T47D (cell line): ENCODE measurements at regions not wholly inside any gene's neighbourhood (a gene's known extent, or its start where the extent isn't known, plus 50 kb on each side); places are given as distances from the start of the nearest gene placed in this dataset.

Experiments used
- DNase-seq, 2 experiments: peaks; one replicate each; pipeline versions ENCODE4 v3.0.0 to v3.0.0-alpha.2; 2011 to 2012; ENCODE audit warnings: low read depth in 1 of 2, low spot score in 1 of 2
- JUND ChIP-seq: IDR thresholded peaks from 2 replicates; pipeline ENCODE4 v1.6.1; 2012; ENCODE audit warnings: low read depth
- in situ Hi-C: cut with HindIII; loops from 2 replicates; pipeline ENCODE4 v1.10.0; 2016; ENCODE audit warnings: low sequenced_read_pairs, low pct_unique_long_range_greater_than_20kb

GRCh38 chr5:10009802-10010201 lies 239.9 kb downstream of the ATPSCKMT start:
- DNase-seq = no peak
- no peak for TF ChIP-seq JUND
- in situ Hi-C loops = no loop called here

DNA sequence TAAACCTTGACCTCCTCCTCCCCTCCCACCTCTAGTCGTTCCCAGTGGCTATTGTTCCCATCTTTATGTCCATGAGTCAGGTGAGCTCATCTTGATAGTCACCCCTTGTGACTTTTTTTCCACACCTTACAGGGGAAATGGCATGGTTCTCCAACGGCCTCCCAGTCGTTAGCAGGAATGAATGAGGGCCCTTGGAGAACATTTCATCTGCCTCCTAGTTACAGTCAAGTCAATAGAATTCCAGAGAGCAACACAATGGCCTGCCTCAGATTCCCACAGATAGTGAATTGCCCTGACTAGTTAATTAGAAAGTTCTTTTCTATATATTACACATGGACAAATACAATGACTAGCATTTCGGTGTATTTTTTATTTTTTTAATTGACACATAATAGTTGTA lies 262.6 kb downstream of the ATPSCKMT start:
- no peak for TF ChIP-seq JUND
- in situ Hi-C loops = no loop called here
- DNase-seq = no peak

GRCh38 chr5:9977070-9977469 lies 272.6 kb downstream of the ATPSCKMT start:
- no peak for TF ChIP-seq JUND
- DNase-seq = no peak
- in situ Hi-C loops = no loop called here

DNA sequence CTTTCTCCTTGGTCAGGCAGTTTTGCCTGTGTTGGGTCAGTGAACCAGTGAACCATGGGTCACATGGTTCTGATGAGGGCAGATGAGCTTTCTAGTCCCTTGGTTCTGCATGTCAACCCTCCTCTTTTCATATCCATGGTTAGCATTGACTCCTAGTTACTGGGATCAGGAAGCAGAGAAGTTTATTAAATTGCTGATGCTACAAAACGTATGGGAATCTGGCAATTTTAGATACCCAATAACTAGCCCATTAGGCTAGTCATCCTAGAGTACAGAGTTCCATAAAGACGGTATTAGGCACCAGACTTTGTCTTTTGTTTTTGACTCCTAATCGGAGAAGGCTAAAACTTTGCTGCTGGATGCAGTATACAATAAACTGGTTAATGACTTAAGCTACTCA lies 273.1 kb downstream of the ATPSCKMT start:
- TF ChIP-seq JUND = no peak
- in situ Hi-C loops = no loop called here
- DNase-seq = no peak

DNA sequence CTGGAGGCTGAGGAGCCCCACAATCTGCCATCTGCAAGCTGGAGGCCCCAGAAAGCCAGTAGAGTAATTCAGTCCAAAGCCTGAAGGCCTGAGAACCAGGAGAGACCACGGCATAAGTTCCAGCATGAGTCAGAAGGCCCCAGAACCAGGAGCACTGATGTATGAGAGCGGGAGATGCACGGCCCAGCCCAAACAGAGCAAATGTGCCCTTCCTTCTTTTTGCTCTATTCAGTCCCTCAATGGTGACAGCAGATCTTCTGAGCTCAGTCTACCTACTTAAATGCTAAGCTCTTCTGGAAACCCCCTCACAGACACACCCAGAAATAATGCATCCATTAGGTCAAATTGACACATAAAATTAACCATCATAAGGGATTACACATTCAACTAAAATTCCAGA lies 277.6 kb downstream of the ATPSCKMT start:
- TF ChIP-seq JUND = no peak
- no peak for DNase-seq
- in situ Hi-C loops = no loop called here

GRCh38 chr5:9971301-9971700 lies 278.4 kb downstream of the ATPSCKMT start:
- TF ChIP-seq JUND = no peak
- DNase-seq = no peak
- in situ Hi-C loops = no loop called here

- TF ChIP-seq JUND = no peak
- no peak for DNase-seq
- in situ Hi-C loops = no loop called here
These were observed 290.8 kb downstream of the ATPSCKMT start for GRCh38 chr5:9958914-9959313.

DNA sequence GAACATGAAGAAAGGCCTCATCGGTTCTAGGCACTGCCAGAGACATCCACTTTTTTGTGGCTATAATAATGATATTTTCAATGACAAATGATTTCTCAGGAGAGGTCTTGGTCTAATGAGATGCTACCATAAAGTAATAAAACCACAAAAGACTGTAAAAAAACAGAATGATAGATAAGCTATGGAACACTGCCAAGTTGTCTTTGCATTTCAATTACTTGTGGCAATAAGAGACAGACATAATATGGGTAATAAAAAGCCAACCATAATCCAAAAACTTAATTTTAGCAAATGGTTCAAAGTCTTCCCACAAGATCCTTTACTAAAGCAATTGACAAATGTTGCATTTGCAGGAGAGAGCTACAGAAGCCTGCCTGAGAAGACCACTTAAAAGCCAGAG lies 292.5 kb downstream of the ATPSCKMT start:
- no peak for TF ChIP-seq JUND
- in situ Hi-C loops = no loop called here
- DNase-seq = no peak

- no peak for DNase-seq
- in situ Hi-C loops = no loop called here
- TF ChIP-seq JUND = no peak
These were observed 293.0 kb downstream of the ATPSCKMT start for GRCh38 chr5:9956725-9957124.

- DNase-seq = no peak
- in situ Hi-C loops = no loop called here
- no peak for TF ChIP-seq JUND
These were observed 294.1 kb downstream of the ATPSCKMT start for GRCh38 chr5:9955586-9955985.

DNA sequence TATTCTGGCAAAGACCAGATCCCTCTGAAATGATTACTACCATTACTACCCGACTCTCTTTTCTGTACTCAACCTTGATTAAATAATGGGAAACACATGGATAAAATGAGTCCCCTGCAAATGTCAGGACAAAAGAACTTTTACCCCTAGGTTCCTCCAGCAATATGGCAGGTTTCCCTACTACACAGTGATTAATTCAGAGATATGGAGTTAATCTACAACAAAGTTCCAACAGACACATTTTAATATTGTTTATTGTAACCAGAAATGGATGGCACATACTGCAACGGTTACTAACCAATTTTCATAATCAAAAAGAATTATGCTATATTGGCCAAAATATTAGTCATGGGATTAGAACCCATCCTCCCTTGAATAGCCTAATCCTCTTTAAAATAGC lies 294.8 kb downstream of the ATPSCKMT start:
- TF ChIP-seq JUND = no peak
- DNase-seq = no peak
- in situ Hi-C loops = no loop called here

GRCh38 chr5:9953691-9954090 lies 296.0 kb downstream of the ATPSCKMT start:
- in situ Hi-C loops = no loop called here
- no peak for TF ChIP-seq JUND
- no peak for DNase-seq

DNA sequence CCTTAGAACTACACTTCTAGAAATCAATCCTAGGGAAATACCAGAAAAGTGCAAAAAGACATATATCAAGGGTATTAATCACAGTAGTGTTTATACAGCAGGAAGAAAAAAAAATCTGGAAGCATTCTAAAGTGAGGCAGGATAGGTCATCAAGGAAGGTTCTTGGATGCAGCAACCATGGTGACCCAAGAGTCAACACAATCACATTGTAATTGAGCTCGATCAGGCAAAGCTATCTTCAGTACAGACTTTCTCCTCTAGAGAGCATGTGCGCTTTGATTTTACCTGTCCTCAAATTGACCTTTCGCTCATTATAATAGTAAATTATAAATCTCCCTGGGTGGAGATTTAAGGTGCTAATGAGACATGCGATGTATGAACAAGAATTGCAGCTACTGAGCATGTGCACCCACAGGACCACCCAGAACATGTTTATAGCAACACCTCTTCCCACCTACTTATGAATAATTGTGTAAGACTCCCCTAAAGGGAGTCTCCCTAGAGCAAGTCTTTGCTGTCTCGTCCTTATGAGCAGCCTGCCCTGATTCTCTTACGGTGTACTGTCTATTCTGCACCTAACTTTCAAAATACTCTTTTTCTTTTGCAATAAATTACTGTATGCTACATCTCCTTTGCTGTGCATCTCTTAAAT lies 297.7 kb downstream of the ATPSCKMT start:
- no peak for TF ChIP-seq JUND
- in situ Hi-C loops = no loop called here
- no peak for DNase-seq

DNA sequence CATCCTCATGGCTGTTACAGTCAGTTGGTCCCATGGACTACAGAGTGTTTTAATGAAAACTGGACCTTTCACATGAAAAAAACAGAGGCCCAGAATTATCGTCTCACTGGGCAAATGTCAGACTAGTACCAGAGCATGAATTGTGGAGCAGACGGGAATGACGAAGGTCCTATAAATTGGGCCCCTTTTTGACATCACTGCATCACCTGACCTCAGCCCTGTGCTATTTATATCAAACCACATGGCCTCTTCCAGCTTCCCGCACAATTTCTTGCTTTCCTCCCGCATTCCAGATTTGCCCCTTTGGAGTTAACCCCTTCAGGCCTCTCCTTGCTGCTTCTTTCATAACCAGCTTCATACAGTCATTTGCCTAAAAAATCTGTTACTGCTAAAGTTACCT lies 301.7 kb downstream of the ATPSCKMT start:
- TF ChIP-seq JUND = no peak
- in situ Hi-C loops = no loop called here
- DNase-seq = no peak
